DMS153 treated with DMSO at 0.1 percent for 48 hours (cell line): ENCODE measurements at regions not wholly inside any gene's neighbourhood (a gene's known extent, or its start where the extent isn't known, plus 50 kb on each side); places are given as distances from the start of the nearest gene placed in this dataset.
"Not testable (repeated sequence)": the region's sequence is repeated elsewhere in the genome, so short reads cannot be mapped to it uniquely, and the experiment has no call there.

Experiments
- DNase-seq: peaks from one replicate; lab custom pipeline; 2025; ENCODE audit not compliant: unreplicated experiment; lab: John Stamatoyannopoulos, UW

- DNase-seq, result no peak
Measured at GRCh38 chr13:89136678-89137077, 1465.5 kb downstream of the SLITRK5 start.

- DNase-seq, result no peak
Measured at GRCh38 chr13:89150362-89150761, 1479.2 kb downstream of the SLITRK5 start.

GRCh38 chr13:89153941-89154340, 1482.8 kb downstream of the SLITRK5 start:
- no peak for DNase-seq

- no peak for DNase-seq
Measured at GRCh38 chr13:89163096-89163495, 1491.9 kb downstream of the SLITRK5 start.

- no peak for DNase-seq
Measured at GRCh38 chr13:89165685-89166084, 1494.5 kb downstream of the SLITRK5 start.

- DNase-seq, result no peak
Measured at GRCh38 chr13:89169951-89170350, 1498.8 kb downstream of the SLITRK5 start.

- no peak for DNase-seq
Measured at GRCh38 chr13:89181041-89181440, 1509.9 kb downstream of the SLITRK5 start.

- DNase-seq, result peak; percentile 34
Measured at GRCh38 chr13:89199138-89199537, 1528.0 kb downstream of the SLITRK5 start.

- no peak for DNase-seq
Measured at GRCh38 chr13:89204435-89204834, 1533.3 kb downstream of the SLITRK5 start.

- DNase-seq, result no peak
Measured at GRCh38 chr13:89205856-89206520, 1534.8 kb downstream of the SLITRK5 start.

- peak; percentile 81 for DNase-seq
Measured at GRCh38 chr13:89212186-89212585, 1541.0 kb downstream of the SLITRK5 start.

- no peak for DNase-seq
Measured at GRCh38 chr13:89214185-89214584, 1543.0 kb downstream of the SLITRK5 start.

- not testable (repeated sequence) for DNase-seq
Measured at GRCh38 chr13:89215319-89215718, 1544.1 kb downstream of the SLITRK5 start.

GRCh38 chr13:89217813-89218212, 1546.6 kb downstream of the SLITRK5 start:
- DNase-seq, result no peak

GRCh38 chr13:89221557-89222158, 1550.5 kb downstream of the SLITRK5 start:
- DNase-seq, result no peak

GRCh38 chr13:89227356-89227755, 1556.2 kb downstream of the SLITRK5 start:
- no peak for DNase-seq

GRCh38 chr13:89238496-89238895, 1567.3 kb downstream of the SLITRK5 start:
- no peak for DNase-seq

GRCh38 chr13:89239361-89240127, 1568.4 kb downstream of the SLITRK5 start:
- DNase-seq, result no peak

GRCh38 chr13:89255844-89256406, 1584.8 kb downstream of the SLITRK5 start:
- no peak for DNase-seq

- DNase-seq, result no peak
Measured at GRCh38 chr13:89267734-89268133, 1596.6 kb downstream of the SLITRK5 start.

GRCh38 chr13:89269737-89270136, 1598.6 kb downstream of the SLITRK5 start:
- DNase-seq, result no peak

- no peak for DNase-seq
Measured at GRCh38 chr13:89270736-89271135, 1599.6 kb downstream of the SLITRK5 start.
